GM21528 (cell line): ENCODE measurements at regions not wholly inside any gene's neighbourhood (a gene's known extent, or its start where the extent isn't known, plus 50 kb on each side); places are given as distances from the start of the nearest gene placed in this dataset.
"Not testable (repeated sequence)": the region's sequence is repeated elsewhere in the genome, so short reads cannot be mapped to it uniquely, and the experiment has no call there.

Experiments
- ATAC-seq: cut with Tn5 transposase; IDR thresholded peaks from one replicate; pipeline ENCODE4 v1.9.1; 2021; ENCODE audit warnings: mild to moderate bottlenecking, moderate library complexity; ENCODE audit not compliant: unreplicated experiment, low FRiP score

DNA sequence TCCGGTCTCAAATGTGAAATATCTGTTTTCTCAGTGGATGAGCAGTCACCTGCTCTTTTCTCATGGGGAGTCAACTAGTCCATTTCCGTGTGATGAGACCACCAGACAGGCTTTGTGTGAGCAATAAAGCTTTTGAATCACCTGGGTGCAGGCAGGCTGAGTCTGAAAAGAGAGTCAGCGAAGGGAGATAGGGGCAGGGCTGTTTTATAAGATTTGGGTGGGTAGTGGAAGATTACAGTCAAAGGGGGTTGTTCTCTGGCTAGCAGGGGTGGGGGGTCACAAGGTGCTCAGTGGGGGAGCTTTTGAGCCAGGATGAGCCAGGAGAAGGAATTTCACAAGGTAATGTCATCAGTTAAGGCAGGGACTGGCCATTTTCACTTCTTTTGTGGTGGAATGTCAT, 176.5 kb upstream of the SERPINE2 start:
- not testable (repeated sequence) for ATAC-seq

DNA sequence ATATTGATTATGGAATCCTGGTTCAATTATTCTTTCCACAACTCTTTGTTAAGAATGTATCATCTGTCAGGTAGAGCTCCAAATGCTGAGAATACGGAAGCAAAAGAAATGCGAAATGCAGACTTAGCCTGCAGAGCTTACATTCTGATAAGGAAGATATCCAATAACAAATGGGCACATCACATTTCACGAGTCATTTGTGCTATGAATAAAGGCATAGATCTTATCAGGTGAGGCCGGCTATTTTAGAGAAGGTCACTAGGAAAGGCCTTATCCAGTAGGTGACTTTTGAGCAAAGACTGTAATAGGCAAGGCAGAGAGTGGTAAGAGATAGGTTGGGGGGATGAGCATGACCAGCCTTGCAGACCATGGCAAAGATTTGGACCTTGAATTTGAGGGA, 174.3 kb upstream of the SERPINE2 start:
- no peak for ATAC-seq

DNA sequence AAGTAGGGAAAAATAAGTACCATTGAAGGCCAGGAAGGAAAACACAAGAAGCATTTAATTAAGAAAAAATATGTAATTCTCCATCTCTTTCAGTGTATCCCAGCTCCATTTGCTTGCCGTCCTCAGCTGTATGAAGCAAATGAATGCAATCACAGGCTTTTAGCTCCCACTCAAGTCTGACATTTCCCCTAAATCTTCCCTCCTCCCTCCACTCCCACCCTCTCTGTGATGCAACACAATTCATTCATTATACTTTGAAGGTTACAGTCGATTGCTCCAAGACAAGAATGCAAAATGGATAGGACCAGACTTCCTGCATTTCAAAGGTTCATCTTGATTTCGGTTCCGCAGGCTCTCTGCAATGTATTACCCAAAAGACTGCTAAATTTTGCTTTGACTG, 172.7 kb upstream of the SERPINE2 start:
- ATAC-seq: no peak

DNA sequence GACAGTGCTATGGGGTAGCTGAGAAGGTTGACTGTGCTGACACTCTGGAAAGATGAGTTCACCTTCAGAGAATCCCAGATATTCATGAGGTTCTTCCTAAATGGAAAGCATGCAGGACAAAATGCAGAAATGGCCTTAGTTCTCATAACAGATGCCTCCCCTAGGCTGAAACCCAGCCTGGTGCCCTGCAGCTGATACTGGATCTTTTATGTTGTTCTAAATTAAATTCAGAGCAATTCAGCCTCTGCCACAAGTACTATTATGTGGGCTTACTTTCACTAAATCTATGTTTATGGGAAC, 172.0 kb upstream of the SERPINE2 start:
- no peak for ATAC-seq

DNA sequence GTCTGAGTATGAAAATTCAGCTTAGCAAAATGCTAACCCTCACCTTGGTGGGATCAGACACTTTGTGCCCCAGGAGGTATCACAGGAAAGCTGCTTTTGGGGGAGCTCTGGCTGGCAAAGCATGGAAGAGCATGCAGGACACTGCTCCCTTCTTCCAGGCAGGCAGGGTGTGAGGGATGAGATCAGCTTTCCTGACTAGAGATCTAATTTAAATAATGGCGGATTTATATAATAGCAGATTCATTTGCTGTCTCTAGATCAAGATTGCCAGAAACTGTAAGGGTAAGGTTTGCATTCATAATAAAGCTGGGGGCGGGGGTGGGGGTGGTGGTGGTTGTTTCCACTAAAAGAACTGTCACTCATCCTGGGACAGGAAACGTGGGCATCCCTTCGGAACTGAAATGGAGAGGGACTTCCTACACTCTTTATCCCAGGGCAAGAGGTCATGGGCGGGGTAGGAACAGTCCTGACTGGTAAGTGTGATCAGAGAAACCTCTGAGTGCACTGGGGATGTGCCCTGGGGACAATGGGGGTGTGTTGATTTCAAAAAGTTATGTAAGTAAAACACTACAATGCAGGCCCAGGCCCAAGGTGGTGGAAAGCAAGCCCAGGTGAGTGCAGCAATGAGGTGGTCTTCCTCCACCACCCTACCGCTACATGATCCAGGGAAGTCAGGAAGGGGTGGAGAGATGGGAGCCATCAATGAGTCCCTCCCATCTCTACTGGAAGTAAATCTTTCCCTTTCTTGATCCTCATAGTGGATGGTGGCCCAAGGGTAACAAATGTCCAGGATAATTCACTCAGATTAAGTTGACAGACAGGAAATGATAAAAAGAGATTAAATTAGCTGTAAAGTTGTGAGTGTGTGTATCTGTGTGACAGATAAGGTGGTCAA, 171.4 kb upstream of the SERPINE2 start:
- no peak for ATAC-seq

DNA sequence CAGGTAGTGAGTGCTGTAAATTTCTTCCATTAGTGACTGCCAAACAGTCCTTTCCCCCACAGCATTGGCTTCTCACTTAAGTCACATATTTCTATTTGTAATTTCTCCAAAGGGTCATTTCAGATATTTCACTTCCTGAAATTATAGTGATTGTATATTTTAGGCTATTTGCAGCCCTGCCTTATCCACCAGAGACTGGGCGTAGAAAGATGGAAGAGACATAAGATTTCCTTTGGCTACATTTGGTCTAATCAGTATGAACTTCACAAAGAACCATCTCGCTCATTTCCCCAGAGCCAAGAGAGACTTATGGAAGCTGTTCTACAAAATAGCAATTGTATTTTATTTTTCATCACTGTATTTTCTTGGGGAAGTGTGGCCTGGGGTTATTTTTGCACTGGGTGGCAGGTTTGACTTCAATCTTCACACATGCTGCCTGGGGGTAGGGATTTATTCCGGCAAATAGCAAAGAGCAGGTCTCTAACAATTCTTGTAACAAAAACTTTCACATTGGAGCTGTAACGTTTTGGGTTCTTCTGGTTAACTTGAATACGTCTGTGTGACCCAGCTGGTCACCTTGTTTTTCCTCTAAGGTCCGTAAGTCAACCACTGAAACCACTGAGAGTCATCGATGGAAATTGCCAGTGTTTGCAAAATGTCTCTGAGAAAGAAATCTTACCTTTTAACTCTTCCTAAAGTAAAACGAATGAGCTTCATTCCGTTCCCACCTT, 170.6 kb upstream of the SERPINE2 start:
- no peak for ATAC-seq

DNA sequence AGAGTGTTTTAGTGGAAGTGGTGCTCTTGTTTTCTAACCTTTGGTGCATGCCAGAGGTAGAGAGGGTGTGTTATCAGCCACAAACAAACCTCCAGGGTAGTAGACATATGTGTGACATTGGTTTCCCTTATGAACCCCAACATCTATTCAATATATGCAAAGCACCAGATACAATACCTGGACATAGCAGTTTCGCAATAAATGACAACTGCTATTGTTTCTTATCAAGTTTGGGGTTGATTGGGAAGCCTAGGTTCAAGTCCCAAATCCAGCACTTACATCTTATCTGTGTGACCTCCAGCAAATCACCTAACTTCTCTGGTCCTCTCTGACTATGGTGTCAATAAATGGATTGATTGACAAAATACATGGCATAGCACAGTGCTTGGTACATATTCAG, 169.4 kb upstream of the SERPINE2 start:
- no peak for ATAC-seq

DNA sequence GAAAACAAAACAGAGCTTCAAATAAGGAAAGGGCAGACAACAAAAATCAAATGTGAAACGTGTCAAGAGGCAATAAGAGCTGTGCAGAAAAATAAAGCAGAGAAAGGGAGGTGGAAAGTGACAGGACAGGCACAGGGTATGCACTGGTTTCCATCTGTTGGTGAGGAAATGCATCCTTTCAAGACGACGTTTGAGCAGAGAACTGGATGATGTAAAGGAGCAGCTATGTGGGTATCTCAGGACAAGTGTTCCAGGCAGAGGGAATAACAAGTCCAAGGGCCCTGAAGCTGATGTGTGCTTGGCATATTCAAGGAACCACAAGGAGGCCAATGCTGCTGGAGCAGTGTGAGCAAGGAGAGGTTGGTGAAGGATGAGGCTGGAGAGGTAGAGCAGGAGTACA, 168.9 kb upstream of the SERPINE2 start:
- no peak for ATAC-seq

DNA sequence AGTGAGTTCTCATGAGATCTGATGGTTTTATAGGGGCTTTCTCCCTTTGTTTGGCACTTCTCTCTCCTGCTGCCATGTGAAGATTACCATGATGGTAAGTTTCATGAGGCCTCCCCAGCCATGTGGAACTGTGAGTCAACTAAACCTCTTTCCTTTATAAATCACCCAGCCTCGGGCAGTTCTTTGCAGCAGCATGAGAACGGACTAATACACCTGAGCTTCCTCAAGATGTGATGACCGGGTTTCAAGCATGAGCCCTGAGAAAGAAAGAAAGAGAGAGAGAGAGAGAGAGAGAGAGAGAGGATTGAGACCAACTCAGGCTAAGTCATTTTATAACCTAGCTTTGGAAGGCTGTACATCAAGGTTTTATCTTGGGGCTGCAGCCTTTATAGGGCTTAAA, 167.7 kb upstream of the SERPINE2 start:
- ATAC-seq: no peak

DNA sequence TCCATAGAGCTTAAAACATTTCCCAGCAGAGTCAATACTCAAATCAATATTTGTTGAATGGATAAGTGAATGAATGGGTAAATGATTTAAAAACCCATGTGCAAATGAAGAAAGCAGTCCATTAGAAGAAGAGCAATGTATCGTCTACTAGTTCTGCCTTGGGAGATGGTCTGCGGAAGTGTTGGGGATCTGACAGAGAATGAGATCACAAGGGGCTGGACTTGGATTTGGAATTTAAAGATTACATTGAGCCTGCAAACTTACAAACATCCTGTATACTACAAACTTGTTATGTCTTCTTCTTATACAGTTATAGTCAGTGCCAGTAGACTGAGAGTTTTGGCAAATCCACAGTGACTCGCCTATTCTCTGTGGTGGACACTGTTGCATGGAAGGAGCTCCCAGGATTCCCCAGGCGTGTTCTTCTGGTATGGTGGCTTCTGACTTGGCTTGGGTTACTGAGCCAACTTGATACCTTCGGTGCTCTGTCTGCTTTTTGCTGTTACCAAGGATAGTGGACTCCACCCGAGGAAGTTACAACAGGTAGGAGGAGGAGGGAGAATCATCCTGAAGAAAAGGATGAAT, 163.3 kb upstream of the SERPINE2 start:
- ATAC-seq: no peak

DNA sequence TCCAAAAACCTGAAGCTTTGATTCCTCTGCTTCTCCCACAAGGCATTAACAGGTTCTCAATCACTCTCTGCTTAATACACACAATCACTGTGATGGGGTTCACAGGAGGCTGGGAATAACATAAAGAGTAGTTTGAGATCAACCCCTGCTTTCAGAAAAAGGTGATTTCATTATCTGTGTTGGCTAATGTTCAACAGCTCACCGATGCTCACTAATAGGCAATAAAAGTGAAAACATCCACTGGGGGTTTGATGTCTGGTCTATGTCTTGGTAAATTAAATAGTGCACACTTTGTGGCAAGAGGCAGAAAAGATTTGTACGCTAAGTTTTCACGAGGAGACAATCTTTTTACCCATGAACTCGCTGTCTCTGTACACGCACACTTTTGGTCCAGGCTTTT, 159.3 kb upstream of the SERPINE2 start:
- no peak for ATAC-seq

DNA sequence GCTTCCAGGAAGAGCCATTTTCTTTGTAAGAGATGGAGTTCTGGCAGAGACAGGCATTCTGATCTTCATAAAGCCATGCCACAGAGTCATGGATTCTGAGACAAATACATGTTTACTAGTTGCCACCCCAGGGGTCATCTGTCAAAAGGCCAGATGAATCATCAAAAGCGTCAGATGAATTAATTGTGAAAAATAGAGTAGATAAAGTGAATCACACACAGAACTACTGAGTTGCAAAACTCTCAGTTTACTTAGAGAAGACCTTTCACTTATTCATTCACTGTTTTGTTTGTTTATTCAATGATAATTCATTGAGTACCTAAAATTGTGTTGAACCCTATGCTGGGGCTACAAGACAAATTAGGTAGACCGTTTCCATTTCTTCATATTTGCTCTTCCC, 157.7 kb upstream of the SERPINE2 start:
- no peak for ATAC-seq

DNA sequence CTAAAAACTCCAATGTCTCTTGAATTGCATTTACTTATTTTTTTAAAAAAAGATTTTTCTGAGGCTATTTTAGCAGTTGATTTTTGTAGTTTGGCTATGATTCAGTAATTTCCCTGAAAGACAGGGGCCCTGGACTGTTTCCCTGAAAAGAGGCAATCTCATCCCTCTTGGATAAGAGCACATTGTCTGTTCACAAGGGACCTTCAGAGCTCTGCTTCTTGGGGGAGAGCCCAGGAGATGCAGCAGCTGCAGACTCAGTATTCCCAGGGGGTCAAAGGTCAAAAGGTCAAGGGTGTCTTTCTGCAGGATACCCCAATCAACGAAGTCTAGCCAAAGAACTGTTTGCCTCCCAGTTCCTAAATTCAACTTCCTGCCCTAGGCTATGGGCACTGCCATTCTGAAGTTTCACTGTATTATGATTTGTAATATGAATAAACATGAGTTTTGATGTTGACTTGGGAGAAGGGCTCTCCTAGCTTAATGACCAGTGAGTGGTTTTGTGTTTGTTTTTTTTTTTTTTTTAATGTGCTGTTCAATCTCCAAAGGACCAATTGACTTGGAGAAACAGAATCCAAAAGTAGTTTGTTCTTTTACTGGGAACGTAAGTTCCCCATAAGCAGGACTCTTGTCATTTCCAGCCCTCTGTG, 157.0 kb upstream of the SERPINE2 start:
- ATAC-seq: no peak

DNA sequence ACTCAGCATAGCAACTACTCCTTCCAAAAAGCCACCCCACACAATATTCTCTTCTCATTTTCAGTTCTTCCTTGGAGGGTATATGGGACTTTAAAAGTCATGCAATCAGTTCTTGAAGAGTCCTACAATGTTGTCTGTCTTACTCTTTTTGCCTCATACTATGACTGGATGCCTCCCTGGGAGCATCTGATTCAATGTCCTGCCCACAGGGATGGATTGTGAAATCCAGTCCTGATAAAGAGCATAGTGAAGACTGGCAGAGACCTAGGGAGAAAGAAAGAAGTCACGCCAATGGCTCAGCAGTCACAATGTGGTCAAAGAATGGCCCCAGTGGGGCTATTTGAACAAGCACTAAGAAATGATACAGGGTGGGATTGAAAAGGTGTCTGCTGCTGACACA, 155.1 kb upstream of the SERPINE2 start:
- no peak for ATAC-seq

DNA sequence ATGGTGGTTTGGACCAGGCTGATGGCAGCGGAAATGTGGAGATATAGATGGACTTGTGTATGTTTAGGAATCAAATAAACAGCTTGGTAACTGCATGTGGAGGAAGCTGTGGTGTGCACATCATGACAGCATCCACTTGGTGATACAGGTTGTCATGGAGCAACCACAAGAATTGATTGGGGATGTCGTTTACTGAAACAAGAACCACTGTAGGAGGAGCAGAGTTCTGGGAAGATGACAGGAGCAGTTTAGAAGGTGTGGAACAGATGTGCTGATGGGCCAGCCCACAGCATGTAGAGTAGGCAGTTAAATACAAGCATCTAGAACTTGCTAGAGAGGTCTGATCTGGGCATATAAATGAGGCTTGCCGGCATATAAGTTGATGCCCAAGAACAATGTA, 152.4 kb upstream of the SERPINE2 start:
- ATAC-seq: no peak

DNA sequence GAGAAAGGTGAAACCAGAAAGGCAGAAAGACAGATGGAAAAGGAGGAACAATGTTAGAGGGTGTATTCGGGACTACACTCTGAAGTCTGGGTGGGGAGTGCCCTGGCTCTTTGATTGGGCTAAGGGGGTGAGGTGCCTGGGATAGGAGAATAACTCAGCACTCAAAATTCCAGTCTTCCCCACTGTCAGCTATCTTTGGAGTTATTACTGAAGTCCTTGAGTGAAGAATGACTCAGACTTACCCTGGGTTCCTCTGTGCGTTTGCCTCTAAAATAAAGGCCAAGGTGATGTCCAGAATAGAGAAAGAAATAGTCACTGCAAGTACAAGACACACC, 151.8 kb upstream of the SERPINE2 start:
- ATAC-seq: no peak

DNA sequence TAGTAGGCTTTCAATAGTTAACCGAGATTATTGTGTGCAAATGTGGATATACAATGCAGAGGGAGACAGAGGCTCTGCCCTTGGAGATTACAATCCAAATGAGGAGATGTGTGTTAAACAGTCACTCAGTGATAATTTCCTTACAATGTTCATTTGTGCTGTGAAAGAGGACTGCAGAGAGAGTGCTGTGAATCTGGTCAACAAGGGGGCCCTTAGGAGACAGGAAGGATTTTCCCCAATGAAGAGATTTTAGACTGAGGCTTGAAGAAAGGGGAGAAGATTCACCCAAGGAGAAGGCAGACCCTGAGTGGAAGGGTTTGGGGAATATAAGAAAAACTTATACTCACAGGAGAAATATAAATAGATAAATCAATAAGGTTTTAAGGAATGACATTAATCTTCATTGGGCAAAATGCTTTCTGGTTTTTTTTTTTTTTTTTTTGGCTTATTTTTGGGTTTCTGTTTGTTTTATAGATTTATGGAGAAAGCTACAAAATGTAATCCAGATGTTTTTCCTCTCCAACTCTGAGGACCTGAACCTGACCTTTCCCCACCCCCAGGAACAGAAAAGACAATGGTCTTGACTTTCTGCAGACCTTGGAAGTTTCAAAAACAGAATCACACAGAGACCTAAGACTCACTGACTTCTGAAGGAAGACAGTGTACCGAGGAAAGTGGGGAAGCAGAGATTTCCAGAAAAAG, 151.3 kb upstream of the SERPINE2 start:
- no peak for ATAC-seq

DNA sequence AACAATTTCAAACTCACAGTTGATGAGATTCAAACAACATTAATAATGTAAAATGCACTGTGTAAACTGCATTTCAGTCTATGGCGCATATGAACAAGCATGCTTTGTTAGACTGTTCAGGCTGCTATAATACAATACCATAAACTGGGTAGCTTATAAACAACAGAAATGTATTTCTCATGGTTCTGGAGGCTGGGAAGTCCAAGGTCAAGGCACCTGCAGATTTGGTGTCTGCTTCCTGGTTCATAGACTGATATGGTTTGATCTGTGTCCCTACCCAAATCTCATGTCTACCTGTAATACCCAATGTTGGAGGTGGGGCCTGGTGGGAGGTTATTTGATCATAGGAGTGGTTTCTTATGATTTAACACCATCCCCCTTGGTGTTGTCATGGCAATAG, 148.1 kb upstream of the SERPINE2 start:
- no peak for ATAC-seq

DNA sequence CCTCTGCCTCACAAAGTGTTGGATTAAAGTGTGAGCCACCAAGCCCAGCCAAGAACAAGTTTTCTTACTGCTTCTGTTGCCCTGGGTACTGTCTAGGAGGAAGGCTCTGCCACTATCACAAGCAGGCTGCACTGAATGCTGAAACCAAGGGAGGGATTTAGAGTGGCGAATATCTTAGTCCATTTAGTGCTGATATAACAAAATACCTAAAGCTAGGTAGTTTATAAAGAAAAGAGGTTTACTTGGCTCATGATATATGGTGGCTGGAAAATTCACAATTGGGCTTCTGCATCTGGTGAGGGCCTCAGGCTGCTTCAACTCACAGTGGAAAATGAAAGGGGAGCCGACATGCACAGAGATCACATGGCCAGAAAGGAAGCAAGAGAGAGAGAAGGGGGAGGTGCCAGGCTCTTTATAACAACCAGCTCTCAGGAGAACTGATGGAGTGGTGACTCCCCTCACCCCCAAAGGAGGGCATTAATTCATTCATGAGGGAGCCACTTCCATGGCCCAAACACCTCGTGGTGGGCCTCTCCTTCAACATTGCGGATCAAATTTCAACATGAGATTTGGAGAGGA, 146.0 kb upstream of the SERPINE2 start:
- ATAC-seq: no peak

DNA sequence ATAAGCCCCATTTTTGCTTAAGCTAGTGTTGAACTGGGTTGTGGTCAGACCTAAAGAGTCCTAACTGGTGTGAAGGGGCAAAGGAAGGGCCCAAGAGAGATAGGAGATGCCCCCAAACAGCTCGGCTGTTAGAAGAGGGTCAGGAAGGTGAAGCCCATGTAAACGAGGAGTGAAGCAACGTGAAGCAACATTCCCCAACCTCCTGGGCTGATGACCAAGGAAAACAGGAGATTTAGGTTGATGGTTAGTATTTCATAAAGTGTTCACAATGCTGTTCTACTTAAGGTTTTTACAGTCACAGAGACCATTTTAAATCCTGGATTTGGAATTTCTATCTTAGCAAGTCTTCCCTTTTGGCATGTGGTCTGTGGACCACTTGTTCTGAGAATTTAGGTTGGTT, 144.0 kb upstream of the SERPINE2 start:
- ATAC-seq: no peak

DNA sequence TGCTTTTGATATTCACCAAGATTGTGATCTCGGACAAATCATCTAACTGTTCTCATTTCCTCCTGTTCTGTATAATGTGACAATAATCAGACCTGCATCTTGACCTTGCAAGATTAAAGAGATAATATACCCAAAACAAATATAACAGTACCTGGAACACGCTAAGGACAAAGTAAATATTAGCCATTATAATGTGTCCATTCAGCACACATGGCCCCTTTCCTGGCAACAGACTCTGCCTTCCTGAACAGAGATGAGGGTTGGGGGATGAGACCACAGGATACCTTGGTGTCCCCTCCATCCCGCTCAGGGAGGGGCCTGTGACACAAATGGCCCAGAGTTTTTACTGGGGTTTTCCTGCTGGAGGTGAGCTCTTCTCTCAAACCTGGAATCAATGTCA, 143.4 kb upstream of the SERPINE2 start:
- ATAC-seq: no peak
